ENCODE measurements at regions not wholly inside any gene's neighbourhood (a gene's known extent, or its start where the extent isn't known, plus 50 kb on each side); places are given as distances from the start of the nearest gene placed in this dataset.

GRCh38 chr21:16181018-16181417 lies 451.2 kb downstream of the USP25 start:
- TF ChIP-seq CTCF (IDR thresholded peaks at IDR 0.05) = no peak
- TF ChIP-seq POLR2A (IDR thresholded peaks at IDR 0.05) = no peak
